Activated B cell treated with CpG ODN at 0.5 μM for 24 hours (primary cell): ENCODE measurements at regions not wholly inside any gene's neighbourhood (a gene's known extent, or its start where the extent isn't known, plus 50 kb on each side); places are given as distances from the start of the nearest gene placed in this dataset.

Experiments
- ATAC-seq: fragments of 200-7000 bp; cut with Tn5 transposase; one replicate; pipeline ENCODE4 v1.10.0; 2021; ENCODE audit warnings: low read depth, mild to moderate bottlenecking, moderate library complexity
- CTCF ChIA-PET: fragments of 350-600 bp; sonication (Branson Sonifier 250); formaldehyde crosslinking; loops from one replicate; lab custom pipeline; 2021; ENCODE audit warnings: antibody characterized with exemption; lab: Charles Lee
- POLR2A ChIA-PET: fragments of 350-600 bp; sonication (Branson Sonifier 250); formaldehyde crosslinking; loops from one replicate; lab custom pipeline; 2021; ENCODE audit warnings: antibody characterized with exemption; lab: Charles Lee
- DNase-seq: peaks from one replicate; pipeline ENCODE4 v3.0.0; 2022
- H3K27ac Mint-ChIP-seq: one replicate; pipeline ENCODE4 v1.8.0; 2020; ENCODE audit warnings: mixed read lengths
- H3K27me3 Mint-ChIP-seq: one replicate; pipeline ENCODE4 v1.8.0; 2021; ENCODE audit warnings: mixed read lengths
- H3K36me3 Mint-ChIP-seq: one replicate; pipeline ENCODE4 v1.8.0; 2021; ENCODE audit warnings: low read depth, mixed read lengths
- H3K4me1 Mint-ChIP-seq: one replicate; pipeline ENCODE4 v1.8.0; 2021; ENCODE audit warnings: mixed read lengths
- H3K4me3 Mint-ChIP-seq: one replicate; pipeline ENCODE4 v1.8.0; 2020; ENCODE audit warnings: mild to moderate bottlenecking, mixed read lengths
- H3K9me3 Mint-ChIP-seq: one replicate; pipeline ENCODE4 v1.8.0; 2020; ENCODE audit warnings: mixed read lengths
- intact Hi-C: fragments of 100-400 bp; cut with micrococcal nuclease; formaldehyde crosslinking; loops from one replicate; pipeline ENCODE4 v1.15.1; 2024
- TF ChIP-seq, protein P1 (sequence below): fragments of 200-600 bp; IDR thresholded peaks from one replicate; pipeline ENCODE4 v1.8.0; 2022; ENCODE audit warnings: antibody characterized with exemption, mild to moderate bottlenecking

DNA sequence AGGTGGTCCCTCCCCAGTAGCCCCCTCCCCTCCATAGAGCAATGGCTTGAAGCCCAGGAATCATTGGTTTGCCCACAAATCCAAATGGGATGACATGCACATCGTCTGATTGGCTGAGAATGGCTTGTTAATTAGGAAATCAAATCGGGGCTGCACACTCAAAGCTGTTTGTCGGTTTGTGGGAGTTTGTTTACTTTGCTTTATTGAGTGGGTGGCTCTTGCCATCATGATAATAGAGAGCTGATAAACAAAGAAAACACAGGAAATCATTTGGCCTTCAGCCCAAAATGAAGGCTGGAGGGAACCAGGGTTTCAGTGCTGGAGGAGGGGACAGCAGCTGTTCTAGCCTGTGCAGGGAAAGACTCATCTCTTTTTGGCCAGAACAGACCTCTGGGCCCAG, 316.3 kb downstream of the CBLN1 start:
- ChIA-PET POLR2A (no interaction called here), CTCF (no interaction called here)
- H3K4me1 Mint-ChIP-seq = peaks cover 1% of the 10 kb centered on the region
- ATAC-seq = no peak
- no peak overlapping the region for H3K27ac Mint-ChIP-seq
- DNase-seq = no peak
- intact Hi-C loops = no loop called here
- H3K27me3 Mint-ChIP-seq = no peaks in the 10 kb centered on the region
- TF ChIP-seq, protein P1, sequence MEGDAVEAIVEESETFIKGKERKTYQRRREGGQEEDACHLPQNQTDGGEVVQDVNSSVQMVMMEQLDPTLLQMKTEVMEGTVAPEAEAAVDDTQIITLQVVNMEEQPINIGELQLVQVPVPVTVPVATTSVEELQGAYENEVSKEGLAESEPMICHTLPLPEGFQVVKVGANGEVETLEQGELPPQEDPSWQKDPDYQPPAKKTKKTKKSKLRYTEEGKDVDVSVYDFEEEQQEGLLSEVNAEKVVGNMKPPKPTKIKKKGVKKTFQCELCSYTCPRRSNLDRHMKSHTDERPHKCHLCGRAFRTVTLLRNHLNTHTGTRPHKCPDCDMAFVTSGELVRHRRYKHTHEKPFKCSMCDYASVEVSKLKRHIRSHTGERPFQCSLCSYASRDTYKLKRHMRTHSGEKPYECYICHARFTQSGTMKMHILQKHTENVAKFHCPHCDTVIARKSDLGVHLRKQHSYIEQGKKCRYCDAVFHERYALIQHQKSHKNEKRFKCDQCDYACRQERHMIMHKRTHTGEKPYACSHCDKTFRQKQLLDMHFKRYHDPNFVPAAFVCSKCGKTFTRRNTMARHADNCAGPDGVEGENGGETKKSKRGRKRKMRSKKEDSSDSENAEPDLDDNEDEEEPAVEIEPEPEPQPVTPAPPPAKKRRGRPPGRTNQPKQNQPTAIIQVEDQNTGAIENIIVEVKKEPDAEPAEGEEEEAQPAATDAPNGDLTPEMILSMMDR = no peak
- no peaks in the 10 kb centered on the region for H3K9me3 Mint-ChIP-seq
- no peaks in the 10 kb centered on the region for H3K36me3 Mint-ChIP-seq
- no peak overlapping the region for H3K4me3 Mint-ChIP-seq

DNA sequence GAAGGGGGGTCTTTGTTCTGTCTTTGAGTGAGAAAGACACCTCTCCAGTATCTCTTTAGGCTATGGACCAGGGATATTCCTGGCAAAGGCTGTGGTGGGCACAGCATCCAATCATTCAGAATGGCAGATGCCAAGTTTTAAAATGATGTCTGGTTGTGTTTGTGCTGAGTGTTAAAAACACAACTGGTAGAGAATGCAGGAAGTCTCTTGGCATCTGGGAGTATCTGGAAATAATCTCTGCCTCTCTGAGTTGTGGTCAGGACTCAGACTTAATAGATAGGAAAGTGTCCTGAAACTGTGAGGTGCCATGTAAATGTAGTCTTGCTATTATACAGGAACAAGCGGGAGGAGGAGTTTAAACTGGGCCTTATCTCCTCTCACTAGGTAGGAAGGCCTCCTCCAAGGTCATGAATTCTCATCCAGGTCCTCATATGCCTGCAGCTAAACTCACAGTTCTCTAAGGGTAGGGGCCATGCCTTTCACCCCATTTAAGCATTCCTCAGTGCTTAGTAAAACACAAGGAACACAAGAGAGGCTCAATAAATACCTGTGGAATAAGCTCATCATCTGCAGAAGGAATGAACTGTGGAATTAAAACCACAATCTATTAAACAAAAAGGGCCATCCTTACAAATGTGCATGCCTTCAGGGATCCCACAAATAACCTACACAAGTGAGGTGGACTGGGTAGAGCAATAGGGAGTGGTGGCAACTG, 317.6 kb downstream of the CBLN1 start:
- Mint-ChIP-seq H3K27ac (no peak overlapping the region), H3K9me3 (no peaks in the 10 kb centered on the region), H3K4me1 (peaks cover 1% of the 10 kb centered on the region), H3K27me3 (no peaks in the 10 kb centered on the region), H3K36me3 (no peaks in the 10 kb centered on the region), H3K4me3 (no peak overlapping the region)
- ATAC-seq (no peak), DNase-seq (no peak)
- intact Hi-C loops = no loop called here
- TF ChIP-seq, protein P1 = no peak
- POLR2A ChIA-PET = no interaction called here
- CTCF ChIA-PET = no interaction called here

DNA sequence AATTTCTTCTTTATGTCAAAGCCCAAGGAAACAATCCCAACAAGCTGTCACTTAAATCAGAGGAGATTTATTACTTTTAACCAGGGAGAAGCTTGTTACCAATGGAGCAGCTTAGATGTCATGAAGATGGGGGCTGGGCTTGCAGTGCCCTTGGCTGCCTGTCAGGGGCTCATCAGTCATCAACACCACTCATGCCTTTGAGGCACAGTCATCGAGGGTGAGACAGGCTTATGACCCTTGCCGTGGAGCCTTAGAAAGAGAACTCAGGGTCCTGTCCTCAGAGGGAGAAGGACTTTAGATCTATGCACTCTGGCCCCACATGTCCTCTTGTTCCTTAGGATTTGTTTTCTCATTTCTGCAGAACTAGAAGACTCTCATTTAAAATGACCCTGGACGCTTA, 318.3 kb downstream of the CBLN1 start:
- H3K9me3 Mint-ChIP-seq = no peaks in the 10 kb centered on the region
- CTCF ChIA-PET = no interaction called here
- H3K4me3 Mint-ChIP-seq = no peak overlapping the region
- TF ChIP-seq, protein P1 = no peak
- H3K27me3 Mint-ChIP-seq = no peaks in the 10 kb centered on the region
- POLR2A ChIA-PET = no interaction called here
- no peaks in the 10 kb centered on the region for H3K36me3 Mint-ChIP-seq
- ATAC-seq (no peak), DNase-seq (no peak)
- intact Hi-C loops = no loop called here
- no peak overlapping the region for H3K27ac Mint-ChIP-seq
- peaks cover 1% of the 10 kb centered on the region for H3K4me1 Mint-ChIP-seq

DNA sequence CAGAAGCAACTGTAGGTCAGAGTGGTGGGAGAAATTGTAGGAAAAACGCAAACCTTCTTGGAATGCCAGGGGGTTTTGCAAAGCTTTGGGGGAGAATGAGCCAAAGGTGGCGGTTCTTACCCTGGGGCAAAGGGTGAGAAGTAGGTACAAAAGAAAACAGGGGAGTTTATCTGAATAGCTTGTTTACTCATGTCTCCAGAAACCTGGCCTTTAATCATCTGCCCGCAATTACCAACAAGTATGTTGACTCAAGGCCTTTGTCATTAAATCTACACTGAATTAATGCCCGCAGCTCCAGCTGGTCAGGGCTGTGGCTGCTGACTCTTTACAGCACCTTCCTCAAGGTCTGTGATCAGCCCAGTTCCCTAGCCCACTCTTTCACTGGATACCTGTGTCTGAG, 320.1 kb downstream of the CBLN1 start:
- POLR2A ChIA-PET = no interaction called here
- TF ChIP-seq, protein P1 = no peak
- no peaks in the 10 kb centered on the region for H3K9me3 Mint-ChIP-seq
- no peak overlapping the region for H3K27ac Mint-ChIP-seq
- H3K4me3 Mint-ChIP-seq = no peak overlapping the region
- H3K4me1 Mint-ChIP-seq = peaks cover 1% of the 10 kb centered on the region
- intact Hi-C loops = no loop called here
- no peaks in the 10 kb centered on the region for H3K27me3 Mint-ChIP-seq
- no peaks in the 10 kb centered on the region for H3K36me3 Mint-ChIP-seq
- DNase-seq (no peak), ATAC-seq (no peak)
- CTCF ChIA-PET = no interaction called here

DNA sequence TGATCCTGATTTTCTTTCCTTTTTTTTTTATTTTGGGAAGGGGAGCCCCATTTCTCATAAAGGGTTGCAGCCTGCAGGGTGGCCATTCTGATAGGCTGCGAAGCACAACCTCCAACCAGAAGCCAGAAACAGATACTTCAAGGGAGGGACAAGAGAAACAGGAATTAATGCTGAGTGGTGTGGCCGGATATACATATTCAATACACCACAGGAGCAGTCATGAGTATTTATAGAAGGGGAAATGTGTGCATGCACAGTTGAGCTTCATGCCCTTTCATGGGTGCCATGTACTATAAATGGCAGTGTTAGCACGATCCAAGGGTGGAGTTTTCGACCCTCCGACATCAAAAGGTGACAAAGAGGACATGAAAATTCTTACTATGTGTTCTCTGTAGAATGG, 320.8 kb downstream of the CBLN1 start:
- intact Hi-C loops = no loop called here
- no peak overlapping the region for H3K27ac Mint-ChIP-seq
- H3K4me3 Mint-ChIP-seq = no peak overlapping the region
- no peak for ATAC-seq
- peaks cover 1% of the 10 kb centered on the region for H3K4me1 Mint-ChIP-seq
- no peaks in the 10 kb centered on the region for H3K27me3 Mint-ChIP-seq
- CTCF ChIA-PET = no interaction called here
- TF ChIP-seq, protein P1 = no peak
- no peak for DNase-seq
- no peaks in the 10 kb centered on the region for H3K36me3 Mint-ChIP-seq
- H3K9me3 Mint-ChIP-seq = no peaks in the 10 kb centered on the region
- POLR2A ChIA-PET = no interaction called here
